ENCODE measurements at regions not wholly inside any gene's neighbourhood (a gene's known extent, or its start where the extent isn't known, plus 50 kb on each side); places are given as distances from the start of the nearest gene placed in this dataset.

DNA sequence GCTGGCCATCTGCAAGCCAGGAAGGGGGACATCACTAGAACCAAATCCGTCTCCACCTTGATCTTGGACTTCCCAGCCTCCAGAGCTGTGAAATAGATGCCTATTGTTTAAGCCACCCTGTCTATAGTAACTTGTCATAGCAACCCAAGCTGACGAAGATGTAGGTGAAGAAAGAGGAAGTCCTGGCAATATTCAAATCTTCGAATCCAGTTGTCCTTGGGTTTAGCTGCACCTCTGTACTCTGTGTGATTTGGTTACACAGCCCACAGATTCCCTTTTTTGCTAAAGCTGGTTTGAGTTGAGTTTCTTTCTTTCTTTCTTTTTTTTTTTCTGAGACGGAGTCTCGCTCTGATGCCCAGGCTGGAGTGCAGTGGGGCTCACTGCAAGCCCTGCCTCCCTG lies 68.0 kb upstream of the XCR1 start (continued):
- TF ChIP-seq, protein P1, sequence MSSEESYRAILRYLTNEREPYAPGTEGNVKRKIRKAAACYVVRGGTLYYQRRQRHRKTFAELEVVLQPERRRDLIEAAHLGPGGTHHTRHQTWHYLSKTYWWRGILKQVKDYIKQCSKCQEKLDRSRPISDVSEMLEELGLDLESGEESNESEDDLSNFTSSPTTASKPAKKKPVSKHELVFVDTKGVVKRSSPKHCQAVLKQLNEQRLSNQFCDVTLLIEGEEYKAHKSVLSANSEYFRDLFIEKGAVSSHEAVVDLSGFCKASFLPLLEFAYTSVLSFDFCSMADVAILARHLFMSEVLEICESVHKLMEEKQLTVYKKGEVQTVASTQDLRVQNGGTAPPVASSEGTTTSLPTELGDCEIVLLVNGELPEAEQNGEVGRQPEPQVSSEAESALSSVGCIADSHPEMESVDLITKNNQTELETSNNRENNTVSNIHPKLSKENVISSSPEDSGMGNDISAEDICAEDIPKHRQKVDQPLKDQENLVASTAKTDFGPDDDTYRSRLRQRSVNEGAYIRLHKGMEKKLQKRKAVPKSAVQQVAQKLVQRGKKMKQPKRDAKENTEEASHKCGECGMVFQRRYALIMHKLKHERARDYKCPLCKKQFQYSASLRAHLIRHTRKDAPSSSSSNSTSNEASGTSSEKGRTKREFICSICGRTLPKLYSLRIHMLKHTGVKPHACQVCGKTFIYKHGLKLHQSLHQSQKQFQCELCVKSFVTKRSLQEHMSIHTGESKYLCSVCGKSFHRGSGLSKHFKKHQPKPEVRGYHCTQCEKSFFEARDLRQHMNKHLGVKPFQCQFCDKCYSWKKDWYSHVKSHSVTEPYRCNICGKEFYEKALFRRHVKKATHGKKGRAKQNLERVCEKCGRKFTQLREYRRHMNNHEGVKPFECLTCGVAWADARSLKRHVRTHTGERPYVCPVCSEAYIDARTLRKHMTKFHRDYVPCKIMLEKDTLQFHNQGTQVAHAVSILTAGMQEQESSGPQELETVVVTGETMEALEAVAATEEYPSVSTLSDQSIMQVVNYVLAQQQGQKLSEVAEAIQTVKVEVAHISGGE (tag by site-specific recombination; conservative IDR thresholded peaks at IDR 0.05; ENCODE audit: low read depth), result no peak
- TF ChIP-seq EGR2 (tag by site-specific recombination; IDR thresholded peaks at IDR 0.05; ENCODE audit: low read depth), result no peak
- TF ChIP-seq, protein P2, sequence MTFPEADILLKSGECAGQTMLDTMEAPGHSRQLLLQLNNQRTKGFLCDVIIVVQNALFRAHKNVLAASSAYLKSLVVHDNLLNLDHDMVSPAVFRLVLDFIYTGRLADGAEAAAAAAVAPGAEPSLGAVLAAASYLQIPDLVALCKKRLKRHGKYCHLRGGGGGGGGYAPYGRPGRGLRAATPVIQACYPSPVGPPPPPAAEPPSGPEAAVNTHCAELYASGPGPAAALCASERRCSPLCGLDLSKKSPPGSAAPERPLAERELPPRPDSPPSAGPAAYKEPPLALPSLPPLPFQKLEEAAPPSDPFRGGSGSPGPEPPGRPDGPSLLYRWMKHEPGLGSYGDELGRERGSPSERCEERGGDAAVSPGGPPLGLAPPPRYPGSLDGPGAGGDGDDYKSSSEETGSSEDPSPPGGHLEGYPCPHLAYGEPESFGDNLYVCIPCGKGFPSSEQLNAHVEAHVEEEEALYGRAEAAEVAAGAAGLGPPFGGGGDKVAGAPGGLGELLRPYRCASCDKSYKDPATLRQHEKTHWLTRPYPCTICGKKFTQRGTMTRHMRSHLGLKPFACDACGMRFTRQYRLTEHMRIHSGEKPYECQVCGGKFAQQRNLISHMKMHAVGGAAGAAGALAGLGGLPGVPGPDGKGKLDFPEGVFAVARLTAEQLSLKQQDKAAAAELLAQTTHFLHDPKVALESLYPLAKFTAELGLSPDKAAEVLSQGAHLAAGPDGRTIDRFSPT (tag by site-specific recombination; IDR thresholded peaks at IDR 0.05), result no peak

DNA sequence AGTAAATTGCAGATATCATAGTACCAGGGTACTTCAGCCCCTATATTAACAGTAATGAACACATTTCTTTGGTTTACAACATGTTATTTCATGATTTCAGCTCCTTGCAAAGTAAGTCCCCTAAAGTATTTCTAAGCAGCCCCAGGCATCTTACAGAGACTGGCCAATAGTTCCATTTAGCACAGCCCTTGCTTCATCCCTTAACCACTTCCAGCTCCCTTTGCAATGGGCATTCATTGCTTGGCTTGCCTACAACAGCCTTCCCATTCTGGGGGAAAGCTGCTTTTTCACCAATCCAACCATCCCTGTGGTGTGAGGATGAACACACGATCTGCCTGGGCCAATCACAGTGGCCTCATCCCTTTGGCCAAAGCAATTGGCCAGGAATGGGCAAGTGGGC lies 67.2 kb upstream of the XCR1 start:
- Histone ChIP-seq H3K4me3 (ENCODE audit: low read depth, low read length) (no peak overlapping the region), H3K9me3 (ENCODE audit: control insufficient read depth, insufficient read depth, low read depth, low read length) (no peaks in the 10 kb centered on the region), H3K4me1 (ENCODE audit: control insufficient read depth, insufficient read depth, low read length) (no peaks in the 10 kb centered on the region), H3K36me3 (ENCODE audit: control insufficient read depth in 2 of 2, insufficient read depth in 1 of 2, low read length in 2 of 2) (no peaks in the 10 kb centered on the region), H3K27ac (ENCODE audit: extremely low read depth, low read depth, low read length) (no peak overlapping the region)
- POLR2A ChIA-PET, result no interaction called here
- CTCF ChIA-PET, result interaction anchor here (1.4 kb wide), 1 partner anchor 17 kb away, joined by 5 read pairs; no protein-coding TSS in a partner anchor
- TF ChIP-seq ZXDB (tag by site-specific recombination; IDR thresholded peaks at IDR 0.05) (no peak), ZNF266 (tag by site-specific recombination; IDR thresholded peaks at IDR 0.05; ENCODE audit: low read depth) (no peak), ZNF146 (tag by site-specific recombination; IDR thresholded peaks at IDR 0.05) (no peak), ZNF223 (tag by site-specific recombination; IDR thresholded peaks at IDR 0.05) (no peak), ZNF114 (tag by site-specific recombination; IDR thresholded peaks at IDR 0.05) (no peak), ZNF184 (tag by site-specific recombination; IDR thresholded peaks at IDR 0.05) (no peak), ZNF155 (tag by site-specific recombination; IDR thresholded peaks at IDR 0.05) (no peak), ZNF274 (IDR thresholded peaks at IDR 0.05; ENCODE audit: low read length) (no peak), ZNF274 (tag by site-specific recombination; IDR thresholded peaks at IDR 0.05; ENCODE audit: borderline replicate concordance) (no peak)
- TF ChIP-seq, protein P3, sequence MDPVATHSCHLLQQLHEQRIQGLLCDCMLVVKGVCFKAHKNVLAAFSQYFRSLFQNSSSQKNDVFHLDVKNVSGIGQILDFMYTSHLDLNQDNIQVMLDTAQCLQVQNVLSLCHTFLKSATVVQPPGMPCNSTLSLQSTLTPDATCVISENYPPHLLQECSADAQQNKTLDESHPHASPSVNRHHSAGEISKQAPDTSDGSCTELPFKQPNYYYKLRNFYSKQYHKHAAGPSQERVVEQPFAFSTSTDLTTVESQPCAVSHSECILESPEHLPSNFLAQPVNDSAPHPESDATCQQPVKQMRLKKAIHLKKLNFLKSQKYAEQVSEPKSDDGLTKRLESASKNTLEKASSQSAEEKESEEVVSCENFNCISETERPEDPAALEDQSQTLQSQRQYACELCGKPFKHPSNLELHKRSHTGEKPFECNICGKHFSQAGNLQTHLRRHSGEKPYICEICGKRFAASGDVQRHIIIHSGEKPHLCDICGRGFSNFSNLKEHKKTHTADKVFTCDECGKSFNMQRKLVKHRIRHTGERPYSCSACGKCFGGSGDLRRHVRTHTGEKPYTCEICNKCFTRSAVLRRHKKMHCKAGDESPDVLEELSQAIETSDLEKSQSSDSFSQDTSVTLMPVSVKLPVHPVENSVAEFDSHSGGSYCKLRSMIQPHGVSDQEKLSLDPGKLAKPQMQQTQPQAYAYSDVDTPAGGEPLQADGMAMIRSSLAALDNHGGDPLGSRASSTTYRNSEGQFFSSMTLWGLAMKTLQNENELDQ (tag by site-specific recombination; IDR thresholded peaks at IDR 0.05; ENCODE audit: low read depth), result no peak
- TF ChIP-seq, protein P4, sequence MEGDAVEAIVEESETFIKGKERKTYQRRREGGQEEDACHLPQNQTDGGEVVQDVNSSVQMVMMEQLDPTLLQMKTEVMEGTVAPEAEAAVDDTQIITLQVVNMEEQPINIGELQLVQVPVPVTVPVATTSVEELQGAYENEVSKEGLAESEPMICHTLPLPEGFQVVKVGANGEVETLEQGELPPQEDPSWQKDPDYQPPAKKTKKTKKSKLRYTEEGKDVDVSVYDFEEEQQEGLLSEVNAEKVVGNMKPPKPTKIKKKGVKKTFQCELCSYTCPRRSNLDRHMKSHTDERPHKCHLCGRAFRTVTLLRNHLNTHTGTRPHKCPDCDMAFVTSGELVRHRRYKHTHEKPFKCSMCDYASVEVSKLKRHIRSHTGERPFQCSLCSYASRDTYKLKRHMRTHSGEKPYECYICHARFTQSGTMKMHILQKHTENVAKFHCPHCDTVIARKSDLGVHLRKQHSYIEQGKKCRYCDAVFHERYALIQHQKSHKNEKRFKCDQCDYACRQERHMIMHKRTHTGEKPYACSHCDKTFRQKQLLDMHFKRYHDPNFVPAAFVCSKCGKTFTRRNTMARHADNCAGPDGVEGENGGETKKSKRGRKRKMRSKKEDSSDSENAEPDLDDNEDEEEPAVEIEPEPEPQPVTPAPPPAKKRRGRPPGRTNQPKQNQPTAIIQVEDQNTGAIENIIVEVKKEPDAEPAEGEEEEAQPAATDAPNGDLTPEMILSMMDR (tag by site-specific recombination; IDR thresholded peaks at IDR 0.05), result no peak
- TF ChIP-seq, protein P2 (tag by site-specific recombination; IDR thresholded peaks at IDR 0.05), result no peak
- TF ChIP-seq, protein P5, sequence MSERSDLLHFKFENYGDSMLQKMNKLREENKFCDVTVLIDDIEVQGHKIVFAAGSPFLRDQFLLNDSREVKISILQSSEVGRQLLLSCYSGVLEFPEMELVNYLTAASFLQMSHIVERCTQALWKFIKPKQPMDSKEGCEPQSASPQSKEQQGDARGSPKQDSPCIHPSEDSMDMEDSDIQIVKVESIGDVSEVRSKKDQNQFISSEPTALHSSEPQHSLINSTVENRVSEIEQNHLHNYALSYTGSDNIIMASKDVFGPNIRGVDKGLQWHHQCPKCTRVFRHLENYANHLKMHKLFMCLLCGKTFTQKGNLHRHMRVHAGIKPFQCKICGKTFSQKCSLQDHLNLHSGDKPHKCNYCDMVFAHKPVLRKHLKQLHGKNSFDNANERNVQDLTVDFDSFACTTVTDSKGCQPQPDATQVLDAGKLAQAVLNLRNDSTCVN (tag by site-specific recombination; optimal IDR thresholded peaks at IDR 0.05), result no peak
- TF ChIP-seq, protein P6, sequence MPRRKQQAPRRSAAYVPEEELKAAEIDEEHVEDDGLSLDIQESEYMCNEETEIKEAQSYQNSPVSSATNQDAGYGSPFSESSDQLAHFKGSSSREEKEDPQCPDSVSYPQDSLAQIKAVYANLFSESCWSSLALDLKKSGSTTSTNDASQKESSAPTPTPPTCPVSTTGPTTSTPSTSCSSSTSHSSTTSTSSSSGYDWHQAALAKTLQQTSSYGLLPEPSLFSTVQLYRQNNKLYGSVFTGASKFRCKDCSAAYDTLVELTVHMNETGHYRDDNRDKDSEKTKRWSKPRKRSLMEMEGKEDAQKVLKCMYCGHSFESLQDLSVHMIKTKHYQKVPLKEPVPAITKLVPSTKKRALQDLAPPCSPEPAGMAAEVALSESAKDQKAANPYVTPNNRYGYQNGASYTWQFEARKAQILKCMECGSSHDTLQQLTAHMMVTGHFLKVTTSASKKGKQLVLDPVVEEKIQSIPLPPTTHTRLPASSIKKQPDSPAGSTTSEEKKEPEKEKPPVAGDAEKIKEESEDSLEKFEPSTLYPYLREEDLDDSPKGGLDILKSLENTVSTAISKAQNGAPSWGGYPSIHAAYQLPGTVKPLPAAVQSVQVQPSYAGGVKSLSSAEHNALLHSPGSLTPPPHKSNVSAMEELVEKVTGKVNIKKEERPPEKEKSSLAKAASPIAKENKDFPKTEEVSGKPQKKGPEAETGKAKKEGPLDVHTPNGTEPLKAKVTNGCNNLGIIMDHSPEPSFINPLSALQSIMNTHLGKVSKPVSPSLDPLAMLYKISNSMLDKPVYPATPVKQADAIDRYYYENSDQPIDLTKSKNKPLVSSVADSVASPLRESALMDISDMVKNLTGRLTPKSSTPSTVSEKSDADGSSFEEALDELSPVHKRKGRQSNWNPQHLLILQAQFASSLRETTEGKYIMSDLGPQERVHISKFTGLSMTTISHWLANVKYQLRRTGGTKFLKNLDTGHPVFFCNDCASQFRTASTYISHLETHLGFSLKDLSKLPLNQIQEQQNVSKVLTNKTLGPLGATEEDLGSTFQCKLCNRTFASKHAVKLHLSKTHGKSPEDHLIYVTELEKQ (tag by site-specific recombination; IDR thresholded peaks at IDR 0.05; ENCODE audit: borderline replicate concordance), result no peak
- TF ChIP-seq, protein P7, sequence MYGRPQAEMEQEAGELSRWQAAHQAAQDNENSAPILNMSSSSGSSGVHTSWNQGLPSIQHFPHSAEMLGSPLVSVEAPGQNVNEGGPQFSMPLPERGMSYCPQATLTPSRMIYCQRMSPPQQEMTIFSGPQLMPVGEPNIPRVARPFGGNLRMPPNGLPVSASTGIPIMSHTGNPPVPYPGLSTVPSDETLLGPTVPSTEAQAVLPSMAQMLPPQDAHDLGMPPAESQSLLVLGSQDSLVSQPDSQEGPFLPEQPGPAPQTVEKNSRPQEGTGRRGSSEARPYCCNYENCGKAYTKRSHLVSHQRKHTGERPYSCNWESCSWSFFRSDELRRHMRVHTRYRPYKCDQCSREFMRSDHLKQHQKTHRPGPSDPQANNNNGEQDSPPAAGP (tag by site-specific recombination; IDR thresholded peaks at IDR 0.05), result no peak

Data from HEK293 (cell line).